K562 (cell line): ENCODE measurements at regions not wholly inside any gene's neighbourhood (a gene's known extent, or its start where the extent isn't known, plus 50 kb on each side); places are given as distances from the start of the nearest gene placed in this dataset.

ENCODE experiments used
- CBX2 ChIP-seq: fragments of 200-600 bp; sonication (generic); IDR thresholded peaks from one replicate; pipeline ENCODE4 v1.6.1; 2012; ENCODE audit warnings: mild to moderate bottlenecking, low read length, inconsistent platforms; ENCODE audit not compliant: insufficient read depth, poor library complexity, severe bottlenecking
- EP300 ChIP-seq: IDR thresholded peaks from 2 replicates; pipeline ENCODE4 v1.6.1; 2012; ENCODE audit warnings: low read length, improper control_type of control experiment
- GTF2F1 ChIP-seq: IDR thresholded peaks from 2 replicates; pipeline ENCODE4 v1.6.1; 2011; ENCODE audit warnings: low read depth, low read length, improper control_type of control experiment
- HIVEP1 ChIP-seq: fragments of 250-450 bp; sonication (Bioruptor Pico); IDR thresholded peaks from 2 replicates; pipeline ENCODE4 v1.4.0; 2020; ENCODE audit warnings: mild to moderate bottlenecking
- ID3 ChIP-seq, 2 experiments: fragments of 250-450 bp in 1 of 2; fragments of 450-650 bp in 1 of 2; sonication (Bioruptor Pico) in 1 of 2; IDR thresholded peaks; 2 replicates each; pipeline versions ENCODE4 v1.6.1 to v1.8.0; 2016 to 2021; ENCODE audit warnings: mild to moderate bottlenecking in 2 of 2, moderate library complexity in 2 of 2, missing compliant biosample characterization in 1 of 2, missing genetic modification characterization in 1 of 2
- POLR2A ChIP-seq: fragments of 450-650 bp; conservative IDR thresholded peaks from 2 replicates; pipeline ENCODE4 v1.6.1; 2016
- TAF1 ChIP-seq: IDR thresholded peaks from 2 replicates; pipeline ENCODE4 v1.6.1; 2011; ENCODE audit warnings: mild to moderate bottlenecking, low read length, moderate library complexity; ENCODE audit not compliant: insufficient read depth, control insufficient read depth, severe bottlenecking; ENCODE audit errors: extremely low read depth
- ZC3H8 ChIP-seq: fragments of 450-650 bp; IDR thresholded peaks from 2 replicates; pipeline ENCODE4 v1.6.1; 2017
- TF ChIP-seq, protein P1 (sequence below): fragments of 250-450 bp; sonication (Bioruptor Pico); IDR thresholded peaks from 2 replicates; pipeline ENCODE4 v1.8.0; 2022; ENCODE audit warnings: moderate library complexity, mild to moderate bottlenecking, inconsistent platforms
- TF ChIP-seq, protein P2 (sequence below), 3 experiments: fragments of 200-800 bp in 1 of 3; sonication (Bioruptor generic) in 1 of 3; sonication (generic) in 1 of 3; formaldehyde crosslinking in 1 of 3; IDR thresholded peaks; 2 replicates each; pipeline versions ENCODE4 v1.6.1 to v1.8.0; 2016 to 2022; ENCODE audit warnings: mild to moderate bottlenecking in 2 of 3, missing compliant biosample characterization in 2 of 3, missing genetic modification characterization in 2 of 3, missing genetic modification reagents in 1 of 3
- TF ChIP-seq, protein P3 (sequence below), 3 experiments: IDR thresholded peaks in 2 of 3; conservative IDR thresholded peaks in 1 of 3; 2 replicates each; pipeline ENCODE4 v1.5.1; 2011 to 2012; ENCODE audit warnings: low read length in 3 of 3, mild to moderate bottlenecking in 3 of 3, control low read depth in 2 of 3, improper control_type of control experiment in 1 of 3, inconsistent platforms in 1 of 3, low read depth in 1 of 3, mixed read lengths in 1 of 3, moderate library complexity in 1 of 3; ENCODE audit not compliant: insufficient read depth in 2 of 3

- TF ChIP-seq POLR2A = no peak
- TF ChIP-seq ID3 (CRISPR knock-in tag; IDR thresholded peaks at IDR 0.05) = no peak
- no peak for TF ChIP-seq ID3 (tag; IDR thresholded peaks at IDR 0.05)
- no peak for TF ChIP-seq TAF1
- TF ChIP-seq CBX2 = no peak
- TF ChIP-seq, protein P1, sequence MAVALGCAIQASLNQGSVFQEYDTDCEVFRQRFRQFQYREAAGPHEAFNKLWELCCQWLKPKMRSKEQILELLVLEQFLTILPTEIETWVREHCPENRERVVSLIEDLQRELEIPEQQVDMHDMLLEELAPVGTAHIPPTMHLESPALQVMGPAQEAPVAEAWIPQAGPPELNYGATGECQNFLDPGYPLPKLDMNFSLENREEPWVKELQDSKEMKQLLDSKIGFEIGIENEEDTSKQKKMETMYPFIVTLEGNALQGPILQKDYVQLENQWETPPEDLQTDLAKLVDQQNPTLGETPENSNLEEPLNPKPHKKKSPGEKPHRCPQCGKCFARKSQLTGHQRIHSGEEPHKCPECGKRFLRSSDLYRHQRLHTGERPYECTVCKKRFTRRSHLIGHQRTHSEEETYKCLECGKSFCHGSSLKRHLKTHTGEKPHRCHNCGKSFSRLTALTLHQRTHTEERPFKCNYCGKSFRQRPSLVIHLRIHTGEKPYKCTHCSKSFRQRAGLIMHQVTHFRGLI (CRISPR knock-in tag) = no peak
- no peak for TF ChIP-seq ZC3H8
- TF ChIP-seq EP300 = no peak
- TF ChIP-seq, protein P2, sequence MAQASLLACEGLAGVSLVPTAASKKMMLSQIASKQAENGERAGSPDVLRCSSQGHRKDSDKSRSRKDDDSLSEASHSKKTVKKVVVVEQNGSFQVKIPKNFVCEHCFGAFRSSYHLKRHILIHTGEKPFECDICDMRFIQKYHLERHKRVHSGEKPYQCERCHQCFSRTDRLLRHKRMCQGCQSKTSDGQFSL (CRISPR knock-in tag; IDR thresholded peaks at IDR 0.05) = no peak
- TF ChIP-seq, protein P2 (tag; IDR thresholded peaks at IDR 0.05) = no peak
- TF ChIP-seq HIVEP1 (CRISPR knock-in tag) = no peak
- no peak for TF ChIP-seq GTF2F1
- TF ChIP-seq, protein P3, sequence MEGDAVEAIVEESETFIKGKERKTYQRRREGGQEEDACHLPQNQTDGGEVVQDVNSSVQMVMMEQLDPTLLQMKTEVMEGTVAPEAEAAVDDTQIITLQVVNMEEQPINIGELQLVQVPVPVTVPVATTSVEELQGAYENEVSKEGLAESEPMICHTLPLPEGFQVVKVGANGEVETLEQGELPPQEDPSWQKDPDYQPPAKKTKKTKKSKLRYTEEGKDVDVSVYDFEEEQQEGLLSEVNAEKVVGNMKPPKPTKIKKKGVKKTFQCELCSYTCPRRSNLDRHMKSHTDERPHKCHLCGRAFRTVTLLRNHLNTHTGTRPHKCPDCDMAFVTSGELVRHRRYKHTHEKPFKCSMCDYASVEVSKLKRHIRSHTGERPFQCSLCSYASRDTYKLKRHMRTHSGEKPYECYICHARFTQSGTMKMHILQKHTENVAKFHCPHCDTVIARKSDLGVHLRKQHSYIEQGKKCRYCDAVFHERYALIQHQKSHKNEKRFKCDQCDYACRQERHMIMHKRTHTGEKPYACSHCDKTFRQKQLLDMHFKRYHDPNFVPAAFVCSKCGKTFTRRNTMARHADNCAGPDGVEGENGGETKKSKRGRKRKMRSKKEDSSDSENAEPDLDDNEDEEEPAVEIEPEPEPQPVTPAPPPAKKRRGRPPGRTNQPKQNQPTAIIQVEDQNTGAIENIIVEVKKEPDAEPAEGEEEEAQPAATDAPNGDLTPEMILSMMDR (IDR thresholded peaks at IDR 0.05 in 2 of 3, conservative IDR thresholded peaks at IDR 0.05 in 1 of 3; ENCODE audit: insufficient read depth in 2 of 3, low read depth in 1 of 3, low read length in 3 of 3) = no peak
Observed at GRCh38 chr16:6841392-6841791, 491.3 kb upstream of the RBFOX1 start.
